ENCODE measurements at regions not wholly inside any gene's neighbourhood (a gene's known extent, or its start where the extent isn't known, plus 50 kb on each side); places are given as distances from the start of the nearest gene placed in this dataset.

DNA sequence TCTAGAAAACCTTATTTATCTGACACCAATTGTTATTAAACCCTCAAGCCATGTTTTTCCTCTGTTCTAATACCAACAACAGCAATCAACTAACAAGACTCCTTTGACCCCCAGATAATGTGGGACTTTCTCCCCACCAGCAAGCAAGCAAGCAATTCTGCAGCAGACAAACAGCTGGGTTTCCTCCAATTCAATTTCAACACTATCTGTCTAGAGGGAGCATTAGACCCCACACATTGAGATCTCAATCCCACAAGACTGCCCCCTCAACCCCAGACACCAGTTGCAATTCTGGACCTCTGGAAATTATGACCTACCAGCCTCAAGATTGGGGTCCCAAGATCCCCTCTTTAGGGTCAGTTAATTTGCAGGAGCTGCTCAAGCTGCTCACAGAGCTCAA, 89.4 kb upstream of the TMEM26 start:
- TF ChIP-seq, protein P1, sequence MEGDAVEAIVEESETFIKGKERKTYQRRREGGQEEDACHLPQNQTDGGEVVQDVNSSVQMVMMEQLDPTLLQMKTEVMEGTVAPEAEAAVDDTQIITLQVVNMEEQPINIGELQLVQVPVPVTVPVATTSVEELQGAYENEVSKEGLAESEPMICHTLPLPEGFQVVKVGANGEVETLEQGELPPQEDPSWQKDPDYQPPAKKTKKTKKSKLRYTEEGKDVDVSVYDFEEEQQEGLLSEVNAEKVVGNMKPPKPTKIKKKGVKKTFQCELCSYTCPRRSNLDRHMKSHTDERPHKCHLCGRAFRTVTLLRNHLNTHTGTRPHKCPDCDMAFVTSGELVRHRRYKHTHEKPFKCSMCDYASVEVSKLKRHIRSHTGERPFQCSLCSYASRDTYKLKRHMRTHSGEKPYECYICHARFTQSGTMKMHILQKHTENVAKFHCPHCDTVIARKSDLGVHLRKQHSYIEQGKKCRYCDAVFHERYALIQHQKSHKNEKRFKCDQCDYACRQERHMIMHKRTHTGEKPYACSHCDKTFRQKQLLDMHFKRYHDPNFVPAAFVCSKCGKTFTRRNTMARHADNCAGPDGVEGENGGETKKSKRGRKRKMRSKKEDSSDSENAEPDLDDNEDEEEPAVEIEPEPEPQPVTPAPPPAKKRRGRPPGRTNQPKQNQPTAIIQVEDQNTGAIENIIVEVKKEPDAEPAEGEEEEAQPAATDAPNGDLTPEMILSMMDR (IDR thresholded peaks at IDR 0.05 in 2 of 3, conservative IDR thresholded peaks at IDR 0.05 in 1 of 3; ENCODE audit: control insufficient read depth in 2 of 3, extremely low read depth in 1 of 3, insufficient read depth in 1 of 3, low read depth in 3 of 3, low read length in 3 of 3): no peak
- no peak for TF ChIP-seq POLR2AphosphoS5 (IDR thresholded peaks at IDR 0.05; ENCODE audit: low read length)
- TF ChIP-seq NBN (IDR thresholded peaks at IDR 0.05): no peak
